MM.1S (cell line): ENCODE measurements at regions not wholly inside any gene's neighbourhood (a gene's known extent, or its start where the extent isn't known, plus 50 kb on each side); places are given as distances from the start of the nearest gene placed in this dataset.

Experiments
- DNase-seq: peaks from one replicate; pipeline ENCODE4 v3.0.0-alpha.2; 2015
- H2AFZ ChIP-seq: fragments of 300-600 bp; sonication (generic); 2 replicates; pipeline ENCODE4 v1.6.0; 2016; ENCODE audit warnings: antibody characterized with exemption, low read length
- H3F3A ChIP-seq: fragments of 300-600 bp; sonication (generic); 2 replicates; pipeline ENCODE4 v1.6.1; 2016; ENCODE audit warnings: mild to moderate bottlenecking, antibody characterized with exemption, low read length, moderate library complexity, mixed read lengths; ENCODE audit not compliant: insufficient read depth
- H3K27ac ChIP-seq: fragments of 300-600 bp; sonication (generic); 2 replicates; pipeline ENCODE4 v1.5.1; 2016; ENCODE audit warnings: mild to moderate bottlenecking, low read length
- H3K27me3 ChIP-seq: fragments of 300-600 bp; sonication (generic); replicated peaks from 2 replicates; pipeline ENCODE4 v1.6.0; 2016; ENCODE audit warnings: low read length; ENCODE audit not compliant: insufficient read depth
- H3K36me3 ChIP-seq: fragments of 300-600 bp; sonication (generic); replicated peaks from 2 replicates; pipeline ENCODE4 v1.6.1; 2016; ENCODE audit warnings: mild to moderate bottlenecking, low read length, mixed read lengths; ENCODE audit not compliant: insufficient read depth
- H3K4me1 ChIP-seq: fragments of 300-600 bp; sonication (generic); 2 replicates; pipeline ENCODE4 v1.6.1; 2016; ENCODE audit warnings: low read length, mixed read lengths
- H3K4me2 ChIP-seq: fragments of 300-600 bp; sonication (generic); 2 replicates; pipeline ENCODE4 v1.6.0; 2016; ENCODE audit warnings: low read depth, low read length
- H3K4me3 ChIP-seq: fragments of 300-600 bp; sonication (generic); 2 replicates; pipeline ENCODE4 v1.5.1; 2016; ENCODE audit warnings: low read length, mixed read lengths
- H3K79me2 ChIP-seq: fragments of 300-600 bp; sonication (generic); 2 replicates; pipeline ENCODE4 v1.6.1; 2016; ENCODE audit warnings: mixed run types, low read length, mixed read lengths
- H3K9ac ChIP-seq: fragments of 300-600 bp; sonication (generic); 2 replicates; pipeline ENCODE4 v1.6.1; 2016; ENCODE audit warnings: low read length, mixed read lengths
- H3K9me2 ChIP-seq: fragments of 300-600 bp; sonication (generic); replicated peaks from 2 replicates; pipeline ENCODE4 v1.6.1; 2016; ENCODE audit warnings: mild to moderate bottlenecking, low read length, mixed read lengths; ENCODE audit not compliant: insufficient read depth
- H3K9me3 ChIP-seq: fragments of 300-600 bp; sonication (generic); replicated peaks from 2 replicates; pipeline ENCODE4 v1.6.1; 2016; ENCODE audit warnings: mild to moderate bottlenecking, low read length, mixed read lengths; ENCODE audit not compliant: insufficient read depth
- H4K20me1 ChIP-seq: fragments of 300-600 bp; sonication (generic); 2 replicates; pipeline ENCODE4 v1.6.1; 2016; ENCODE audit warnings: mild to moderate bottlenecking, low read length, moderate library complexity, mixed read lengths; ENCODE audit not compliant: insufficient read depth
- EZH2 ChIP-seq: fragments of 300-600 bp; sonication (generic); optimal IDR thresholded peaks from 2 replicates; pipeline ENCODE3; 2017; ENCODE audit warnings: low read depth, mild to moderate bottlenecking, antibody characterized with exemption, low read length, mixed read lengths
- EZH2phosphoT487 ChIP-seq: fragments of 300-600 bp; sonication (generic); IDR thresholded peaks from 2 replicates; pipeline ENCODE4 v1.6.1; 2018; ENCODE audit warnings: antibody characterized with exemption, low read length
- TF ChIP-seq, protein P1 (sequence below): fragments of 300-600 bp; sonication (generic); IDR thresholded peaks from 2 replicates; pipeline ENCODE4 v1.5.1; 2016; ENCODE audit warnings: antibody characterized with exemption, low read length, mixed read lengths

DNA sequence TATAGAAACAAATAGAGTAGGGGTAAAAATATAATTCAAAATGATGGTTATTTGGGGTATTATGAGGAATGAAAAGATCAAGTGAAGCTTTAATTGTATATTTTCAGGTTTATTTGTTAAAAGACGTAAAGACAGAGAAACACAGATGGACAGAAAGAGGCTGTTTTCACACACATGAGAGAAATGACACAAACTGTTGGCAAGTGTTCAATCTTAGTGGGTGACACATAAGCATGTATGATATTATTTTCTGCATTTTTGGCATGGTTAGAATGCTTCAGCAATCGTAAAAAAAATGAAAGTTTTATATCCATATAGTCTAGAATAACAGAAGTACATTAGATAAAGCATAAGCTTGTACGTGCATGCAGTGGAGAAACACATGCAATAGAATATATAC, 464.4 kb upstream of the AKR1E2 start:
- Histone ChIP-seq H3K9me3 (no peaks in the 10 kb centered on the region), H3K27me3 (no peaks in the 10 kb centered on the region), H3K9me2 (no peaks in the 10 kb centered on the region), H3K79me2 (no peaks in the 10 kb centered on the region), H4K20me1 (no peaks in the 10 kb centered on the region), H3K27ac (no peak overlapping the region), H3K4me2 (no peak overlapping the region), H3K9ac (no peak overlapping the region), H3K36me3 (no peaks in the 10 kb centered on the region), H3K4me1 (no peaks in the 10 kb centered on the region), H3F3A (no peaks in the 10 kb centered on the region), H2AFZ (no peak overlapping the region), H3K4me3 (no peak overlapping the region)
- DNase-seq, result no peak
- TF ChIP-seq EZH2phosphoT487, result no peak
- no peak for TF ChIP-seq EZH2
- TF ChIP-seq, protein P1, sequence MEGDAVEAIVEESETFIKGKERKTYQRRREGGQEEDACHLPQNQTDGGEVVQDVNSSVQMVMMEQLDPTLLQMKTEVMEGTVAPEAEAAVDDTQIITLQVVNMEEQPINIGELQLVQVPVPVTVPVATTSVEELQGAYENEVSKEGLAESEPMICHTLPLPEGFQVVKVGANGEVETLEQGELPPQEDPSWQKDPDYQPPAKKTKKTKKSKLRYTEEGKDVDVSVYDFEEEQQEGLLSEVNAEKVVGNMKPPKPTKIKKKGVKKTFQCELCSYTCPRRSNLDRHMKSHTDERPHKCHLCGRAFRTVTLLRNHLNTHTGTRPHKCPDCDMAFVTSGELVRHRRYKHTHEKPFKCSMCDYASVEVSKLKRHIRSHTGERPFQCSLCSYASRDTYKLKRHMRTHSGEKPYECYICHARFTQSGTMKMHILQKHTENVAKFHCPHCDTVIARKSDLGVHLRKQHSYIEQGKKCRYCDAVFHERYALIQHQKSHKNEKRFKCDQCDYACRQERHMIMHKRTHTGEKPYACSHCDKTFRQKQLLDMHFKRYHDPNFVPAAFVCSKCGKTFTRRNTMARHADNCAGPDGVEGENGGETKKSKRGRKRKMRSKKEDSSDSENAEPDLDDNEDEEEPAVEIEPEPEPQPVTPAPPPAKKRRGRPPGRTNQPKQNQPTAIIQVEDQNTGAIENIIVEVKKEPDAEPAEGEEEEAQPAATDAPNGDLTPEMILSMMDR, result no peak

DNA sequence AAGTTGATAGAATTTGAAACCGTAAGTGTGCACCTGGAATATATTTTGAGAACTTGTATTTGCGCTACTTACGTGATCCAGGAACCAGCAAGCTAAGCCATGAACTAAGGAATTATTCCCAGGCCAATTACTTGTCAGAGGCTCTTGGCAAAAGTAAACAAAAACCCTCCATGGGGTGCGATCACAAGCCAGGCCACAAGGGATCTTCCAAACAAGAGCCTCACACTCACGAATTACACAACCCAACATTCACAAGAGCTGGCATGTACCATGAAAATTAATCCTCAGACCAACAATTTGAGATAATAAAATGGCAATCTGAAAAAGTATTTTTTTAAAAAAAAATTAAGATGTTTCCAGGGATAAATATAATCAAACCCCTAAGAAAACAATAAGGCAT, 467.0 kb upstream of the AKR1E2 start:
- TF ChIP-seq EZH2 (no peak), EZH2phosphoT487 (no peak)
- TF ChIP-seq, protein P1, result no peak
- no peaks in the 10 kb centered on the region for H4K20me1 ChIP-seq
- no peak for DNase-seq

DNA sequence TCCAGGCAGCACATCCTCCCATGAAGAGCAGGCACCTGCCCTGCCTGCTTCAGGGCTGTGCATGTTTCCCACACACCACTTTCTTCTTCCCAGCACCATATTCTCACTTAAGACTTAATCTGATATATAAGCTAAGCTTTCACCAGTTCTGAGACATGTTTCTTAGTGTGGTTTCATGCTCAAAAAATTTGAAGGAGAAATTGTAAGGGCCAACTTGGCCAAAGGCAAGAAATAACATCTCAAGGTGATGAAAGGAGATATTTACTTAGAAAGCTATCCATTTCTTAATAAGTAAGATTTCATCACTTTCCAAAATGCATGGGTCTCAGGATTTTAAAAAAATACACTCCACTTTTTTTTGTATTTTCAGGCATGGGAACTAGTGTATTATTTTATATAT, 468.1 kb upstream of the AKR1E2 start:
- H3K36me3 ChIP-seq, result no peaks in the 10 kb centered on the region
- no peak overlapping the region for H3K27ac ChIP-seq
- no peak overlapping the region for H3K4me2 ChIP-seq
- H3K4me1 ChIP-seq, result 0 out of 2 replicates have a peak, but pooled peaks cover 6% of the 10 kb centered on the region
- H3K9me2 ChIP-seq, result no peaks in the 10 kb centered on the region
- H3K27me3 ChIP-seq, result no peaks in the 10 kb centered on the region
- TF ChIP-seq EZH2phosphoT487 (no peak), EZH2 (no peak)
- TF ChIP-seq, protein P1, result no peak
- no peak overlapping the region for H2AFZ ChIP-seq
- H3K9me3 ChIP-seq, result no peaks in the 10 kb centered on the region
- DNase-seq, result no peak
- H3K4me3 ChIP-seq, result no peak overlapping the region
- no peaks in the 10 kb centered on the region for H4K20me1 ChIP-seq
- H3K79me2 ChIP-seq, result no peaks in the 10 kb centered on the region
- H3K9ac ChIP-seq, result no peak overlapping the region
- no peaks in the 10 kb centered on the region for H3F3A ChIP-seq

More for the DNA sequence above, 467.0 kb upstream of the AKR1E2 start:
- 0 out of 2 replicates have a peak, but pooled peaks cover 2% of the 10 kb centered on the region for H3K4me1 ChIP-seq
- no peaks in the 10 kb centered on the region for H3K79me2 ChIP-seq
- no peaks in the 10 kb centered on the region for H3K9me3 ChIP-seq
- H3F3A ChIP-seq, result no peaks in the 10 kb centered on the region
- no peaks in the 10 kb centered on the region for H3K36me3 ChIP-seq
- H3K9me2 ChIP-seq, result no peaks in the 10 kb centered on the region
- no peak overlapping the region for H3K27ac ChIP-seq
- no peak overlapping the region for H3K9ac ChIP-seq
- no peak overlapping the region for H3K4me3 ChIP-seq
- no peaks in the 10 kb centered on the region for H3K27me3 ChIP-seq
- H3K4me2 ChIP-seq, result no peak overlapping the region
- H2AFZ ChIP-seq, result no peak overlapping the region
